ENCODE measurements at regions not wholly inside any gene's neighbourhood (a gene's known extent, or its start where the extent isn't known, plus 50 kb on each side); places are given as distances from the start of the nearest gene placed in this dataset.

DNA sequence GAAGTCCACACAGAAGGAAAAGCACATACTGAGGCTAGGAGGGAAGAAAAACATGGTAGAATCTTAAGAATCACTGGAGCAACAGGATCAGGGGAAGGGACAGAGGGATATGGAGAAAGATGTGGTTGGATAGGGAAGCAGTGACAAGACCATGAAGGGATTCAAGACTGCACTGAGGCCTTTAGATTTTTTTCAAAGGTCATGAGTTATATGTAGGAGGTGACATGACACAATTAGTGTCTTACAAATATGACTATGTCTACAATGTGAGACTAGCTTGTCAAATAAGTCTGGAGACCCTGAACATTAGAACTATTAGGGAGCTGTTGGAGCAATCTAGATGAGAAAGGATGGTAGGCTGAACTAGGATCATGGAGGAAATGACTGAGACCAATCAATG, 1130.3 kb upstream of the ZEB2 start:
- H3K4me3 Mint-ChIP-seq, result no peak overlapping the region
- H3K27me3 Mint-ChIP-seq (ENCODE audit: low read depth), result no peaks in the 10 kb centered on the region
- no peaks in the 10 kb centered on the region for H3K9me3 Mint-ChIP-seq
- no peaks in the 10 kb centered on the region for H3K36me3 Mint-ChIP-seq (ENCODE audit: low read depth)
- H3K27ac Mint-ChIP-seq, result no peak overlapping the region
- TF ChIP-seq, protein P1, sequence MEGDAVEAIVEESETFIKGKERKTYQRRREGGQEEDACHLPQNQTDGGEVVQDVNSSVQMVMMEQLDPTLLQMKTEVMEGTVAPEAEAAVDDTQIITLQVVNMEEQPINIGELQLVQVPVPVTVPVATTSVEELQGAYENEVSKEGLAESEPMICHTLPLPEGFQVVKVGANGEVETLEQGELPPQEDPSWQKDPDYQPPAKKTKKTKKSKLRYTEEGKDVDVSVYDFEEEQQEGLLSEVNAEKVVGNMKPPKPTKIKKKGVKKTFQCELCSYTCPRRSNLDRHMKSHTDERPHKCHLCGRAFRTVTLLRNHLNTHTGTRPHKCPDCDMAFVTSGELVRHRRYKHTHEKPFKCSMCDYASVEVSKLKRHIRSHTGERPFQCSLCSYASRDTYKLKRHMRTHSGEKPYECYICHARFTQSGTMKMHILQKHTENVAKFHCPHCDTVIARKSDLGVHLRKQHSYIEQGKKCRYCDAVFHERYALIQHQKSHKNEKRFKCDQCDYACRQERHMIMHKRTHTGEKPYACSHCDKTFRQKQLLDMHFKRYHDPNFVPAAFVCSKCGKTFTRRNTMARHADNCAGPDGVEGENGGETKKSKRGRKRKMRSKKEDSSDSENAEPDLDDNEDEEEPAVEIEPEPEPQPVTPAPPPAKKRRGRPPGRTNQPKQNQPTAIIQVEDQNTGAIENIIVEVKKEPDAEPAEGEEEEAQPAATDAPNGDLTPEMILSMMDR (IDR thresholded peaks at IDR 0.05; ENCODE audit: unreplicated experiment in 3 of 3), result no peak
- peaks cover 20% of the 10 kb centered on the region for H3K4me1 Mint-ChIP-seq

DNA sequence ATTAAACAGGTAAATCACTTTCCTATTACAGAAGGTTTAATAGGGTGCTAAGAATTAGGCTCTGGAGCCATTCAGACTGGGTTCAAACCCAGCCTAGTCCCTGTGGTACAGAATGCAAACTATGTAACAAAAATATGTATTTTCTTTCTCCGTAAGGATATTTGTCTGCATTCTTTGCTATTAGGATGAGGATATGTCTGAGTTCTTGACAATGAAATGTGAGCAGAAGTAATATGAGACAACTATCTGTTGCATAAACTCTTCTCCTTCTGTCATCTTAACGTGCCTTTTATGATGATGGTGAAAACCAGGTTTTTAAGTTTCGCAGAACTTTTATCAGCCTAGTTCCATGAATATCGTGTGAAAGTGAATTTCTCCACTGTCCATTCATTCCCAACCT, 1129.1 kb upstream of the ZEB2 start:
- TF ChIP-seq, protein P1 (IDR thresholded peaks at IDR 0.05; ENCODE audit: unreplicated experiment in 3 of 3), result no peak
- peaks cover 13% of the 10 kb centered on the region for H3K4me1 Mint-ChIP-seq
- H3K27ac Mint-ChIP-seq, result no peak overlapping the region
- H3K9me3 Mint-ChIP-seq, result no peaks in the 10 kb centered on the region
- no peaks in the 10 kb centered on the region for H3K27me3 Mint-ChIP-seq (ENCODE audit: low read depth)
- no peaks in the 10 kb centered on the region for H3K36me3 Mint-ChIP-seq (ENCODE audit: low read depth)
- no peak overlapping the region for H3K4me3 Mint-ChIP-seq

DNA sequence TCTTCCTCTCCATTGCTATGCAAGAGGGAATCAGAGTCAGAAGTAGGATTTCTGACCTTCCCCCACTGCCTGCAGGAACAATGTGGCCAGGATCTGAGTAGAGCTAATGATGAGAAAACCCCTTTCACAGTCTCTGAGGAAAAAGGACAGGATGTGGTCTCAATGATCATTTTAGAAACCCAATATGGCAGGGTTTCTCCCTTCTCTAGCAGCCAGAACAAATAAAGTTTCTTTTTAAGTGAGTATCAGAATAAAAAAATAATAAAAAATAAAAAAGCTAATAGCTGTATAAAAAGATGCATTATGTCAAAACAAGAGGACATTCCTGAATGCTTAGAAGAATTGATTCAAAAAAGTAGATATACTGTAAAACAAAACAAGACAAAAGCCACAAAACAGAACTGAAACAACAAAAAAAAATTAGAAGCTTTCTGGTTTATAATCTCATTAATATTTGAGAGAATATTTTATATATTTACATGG, 1124.9 kb upstream of the ZEB2 start:
- H3K27me3 Mint-ChIP-seq (ENCODE audit: low read depth), result no peaks in the 10 kb centered on the region
- TF ChIP-seq, protein P1 (IDR thresholded peaks at IDR 0.05; ENCODE audit: unreplicated experiment in 3 of 3), result no peak
- H3K27ac Mint-ChIP-seq, result no peak overlapping the region
- no peaks in the 10 kb centered on the region for H3K36me3 Mint-ChIP-seq (ENCODE audit: low read depth)
- no peaks in the 10 kb centered on the region for H3K9me3 Mint-ChIP-seq
- no peak overlapping the region for H3K4me3 Mint-ChIP-seq
- H3K4me1 Mint-ChIP-seq, result no peaks in the 10 kb centered on the region

DNA sequence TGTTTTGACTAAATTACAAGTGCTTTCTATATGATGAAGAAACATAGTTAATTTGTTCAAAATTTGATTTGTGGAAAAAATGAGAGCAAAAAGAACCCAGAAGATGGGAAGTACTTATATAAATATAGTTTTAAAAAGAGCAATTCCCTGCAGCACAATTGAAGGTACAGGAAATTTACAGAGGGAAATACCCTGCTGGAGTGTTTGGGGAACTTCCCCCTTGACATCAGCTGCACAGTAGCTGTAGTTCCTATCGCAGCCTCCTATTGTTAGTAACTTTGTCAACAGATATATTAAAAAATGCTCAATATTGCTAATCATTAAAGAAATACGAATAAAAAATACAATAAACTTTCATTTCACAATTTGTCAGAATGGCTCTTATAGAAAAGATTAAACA, 1118.8 kb upstream of the ZEB2 start:
- TF ChIP-seq, protein P1 (IDR thresholded peaks at IDR 0.05; ENCODE audit: unreplicated experiment in 3 of 3), result no peak
- no peak overlapping the region for H3K4me3 Mint-ChIP-seq
- no peaks in the 10 kb centered on the region for H3K4me1 Mint-ChIP-seq
- no peaks in the 10 kb centered on the region for H3K36me3 Mint-ChIP-seq (ENCODE audit: low read depth)
- no peaks in the 10 kb centered on the region for H3K27me3 Mint-ChIP-seq (ENCODE audit: low read depth)
- H3K27ac Mint-ChIP-seq, result no peak overlapping the region
- no peaks in the 10 kb centered on the region for H3K9me3 Mint-ChIP-seq

DNA sequence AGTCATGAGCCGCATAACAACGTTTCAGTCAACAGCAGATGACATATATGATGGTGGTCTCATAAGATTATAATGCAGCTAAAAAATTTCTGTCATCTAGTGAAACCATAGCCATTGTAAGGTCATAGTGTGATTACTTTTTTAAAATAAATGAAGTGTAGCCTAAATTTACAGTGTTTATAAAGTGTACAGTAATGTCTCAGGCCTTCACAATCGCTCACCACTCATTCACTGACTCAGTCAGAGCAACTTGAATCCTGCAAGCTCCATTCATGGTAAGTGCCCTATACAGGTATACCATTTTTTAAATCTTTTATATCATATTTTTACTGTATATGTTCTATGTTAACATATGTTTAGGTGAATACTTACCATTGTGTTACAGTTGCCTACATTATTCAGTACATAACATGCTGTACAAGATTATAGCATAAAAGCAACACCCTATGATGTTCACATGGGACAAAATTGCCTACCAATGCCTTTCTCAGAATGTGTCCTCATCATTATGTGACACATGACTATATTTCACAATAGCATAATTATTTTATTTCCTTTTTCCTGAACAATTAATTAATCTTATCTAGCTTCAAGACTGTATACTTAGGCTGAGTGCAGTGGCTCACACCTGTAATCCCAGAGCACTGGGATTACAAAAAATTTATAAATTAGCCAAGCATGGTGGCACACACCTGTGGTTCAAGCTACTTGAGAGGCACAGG, 1115.9 kb upstream of the ZEB2 start:
- no peak overlapping the region for H3K27ac Mint-ChIP-seq
- H3K4me1 Mint-ChIP-seq, result no peaks in the 10 kb centered on the region
- H3K4me3 Mint-ChIP-seq, result no peak overlapping the region
- no peaks in the 10 kb centered on the region for H3K36me3 Mint-ChIP-seq (ENCODE audit: low read depth)
- TF ChIP-seq, protein P1 (IDR thresholded peaks at IDR 0.05; ENCODE audit: unreplicated experiment in 3 of 3), result no peak
- no peaks in the 10 kb centered on the region for H3K27me3 Mint-ChIP-seq (ENCODE audit: low read depth)
- H3K9me3 Mint-ChIP-seq, result no peaks in the 10 kb centered on the region

DNA sequence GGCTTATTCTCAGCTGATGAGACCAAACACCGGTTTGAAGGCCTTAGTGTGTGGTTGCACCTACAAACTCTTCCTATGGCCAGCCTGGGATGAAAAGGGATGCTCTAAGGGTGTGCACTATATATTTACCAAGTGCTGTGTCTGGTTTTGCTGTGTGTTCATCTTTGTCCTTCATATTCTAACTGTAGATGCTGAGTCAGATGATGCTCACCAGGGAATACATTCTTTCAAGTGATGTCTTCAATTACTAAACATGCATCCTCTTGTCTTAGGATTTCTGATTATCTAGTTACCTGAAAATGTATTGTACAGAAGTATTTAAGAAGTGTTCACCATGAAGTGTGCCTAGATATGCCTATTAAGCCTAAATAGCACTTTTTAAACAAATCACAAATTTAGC, 1111.6 kb upstream of the ZEB2 start:
- no peaks in the 10 kb centered on the region for H3K36me3 Mint-ChIP-seq (ENCODE audit: low read depth)
- H3K4me3 Mint-ChIP-seq, result no peak overlapping the region
- H3K27ac Mint-ChIP-seq, result no peak overlapping the region
- no peaks in the 10 kb centered on the region for H3K4me1 Mint-ChIP-seq
- H3K27me3 Mint-ChIP-seq (ENCODE audit: low read depth), result no peaks in the 10 kb centered on the region
- no peaks in the 10 kb centered on the region for H3K9me3 Mint-ChIP-seq
- TF ChIP-seq, protein P1 (IDR thresholded peaks at IDR 0.05; ENCODE audit: unreplicated experiment in 3 of 3), result no peak
